Activated CD8-positive, alpha-beta memory T cell treated with anti-CD3 and anti-CD28 coated beads for 48 hours (primary cell): ENCODE measurements at regions not wholly inside any gene's neighbourhood (a gene's known extent, or its start where the extent isn't known, plus 50 kb on each side); places are given as distances from the start of the nearest gene placed in this dataset.
A peak's percentile ranks its signal among the peaks of the same experiment; 100 is the strongest.

Experiments used
- DNase-seq, 3 experiments: peaks; one replicate each; pipeline ENCODE4 v3.0.0-alpha.2; 2020; ENCODE audit warnings: low read depth in 2 of 3, low spot score in 2 of 3

GRCh38 chr9:95627802-95628201 lies 111.0 kb upstream of the PTCH1 start:
- DNase-seq, result no peak

- DNase-seq, result peak in 1 of 3 experiments; percentile 11
These were observed 110.3 kb upstream of the PTCH1 start for GRCh38 chr9:95626885-95627558.

- no peak for DNase-seq
These were observed 109.6 kb upstream of the PTCH1 start for GRCh38 chr9:95626341-95626740.

- DNase-seq, result no peak
These were observed 106.9 kb upstream of the PTCH1 start for GRCh38 chr9:95623640-95624039.

GRCh38 chr9:95620722-95621121 lies 104.0 kb upstream of the PTCH1 start:
- no peak for DNase-seq

- DNase-seq, result no peak
These were observed 103.5 kb upstream of the PTCH1 start for GRCh38 chr9:95620314-95620713.

GRCh38 chr9:95615246-95615645 lies 98.5 kb upstream of the PTCH1 start:
- no peak for DNase-seq

- DNase-seq, result no peak
These were observed 96.9 kb upstream of the PTCH1 start for GRCh38 chr9:95613670-95614069.

GRCh38 chr9:95611354-95611753 lies 94.6 kb upstream of the PTCH1 start:
- DNase-seq, result no peak

GRCh38 chr9:95610006-95610785 lies 93.4 kb upstream of the PTCH1 start:
- no peak for DNase-seq

- DNase-seq, result no peak
These were observed 92.7 kb upstream of the PTCH1 start for GRCh38 chr9:95609426-95609825.

GRCh38 chr9:95608341-95608740 lies 91.6 kb upstream of the PTCH1 start:
- DNase-seq, result no peak

- no peak for DNase-seq
These were observed 90.7 kb upstream of the PTCH1 start for GRCh38 chr9:95607507-95607906.

- no peak for DNase-seq
These were observed 89.9 kb upstream of the PTCH1 start for GRCh38 chr9:95606489-95607350.

- DNase-seq, result no peak
These were observed 89.2 kb upstream of the PTCH1 start for GRCh38 chr9:95605816-95606488.

- no peak for DNase-seq
These were observed 88.3 kb upstream of the PTCH1 start for GRCh38 chr9:95605101-95605500.

- DNase-seq, result no peak
These were observed 81.5 kb upstream of the PTCH1 start for GRCh38 chr9:95598236-95598635.

- no peak for DNase-seq
These were observed 79.0 kb upstream of the PTCH1 start for GRCh38 chr9:95595721-95596295.

GRCh38 chr9:95592931-95593330 lies 76.2 kb upstream of the PTCH1 start:
- DNase-seq, result no peak

- DNase-seq, result no peak
These were observed 72.2 kb upstream of the PTCH1 start for GRCh38 chr9:95588724-95589588.
